Right lobe of liver (tissue), 6 donors: ENCODE measurements at regions not wholly inside any gene's neighbourhood (a gene's known extent, or its start where the extent isn't known, plus 50 kb on each side); places are given as distances from the start of the nearest gene placed in this dataset.
A peak's percentile ranks its signal among the peaks of the same experiment; 100 is the strongest.
"Not testable (repeated sequence)": the region's sequence is repeated elsewhere in the genome, so short reads cannot be mapped to it uniquely, and the experiment has no call there.

Experiments
- ATAC-seq, 4 donors: fragments of 200-7000 bp; cut with Tn5 transposase; one replicate each; pipeline ENCODE4 v1.9.1; 2020; ENCODE audit warnings: mild to moderate bottlenecking in 4 of 4, moderate library complexity in 4 of 4
- DNase-seq, 3 donors: peaks; one replicate each; pipeline ENCODE4 v3.0.0-alpha.2; 2020
- H3K27ac ChIP-seq, 3 donors: fragments of 200-600 bp; one replicate each; pipeline ENCODE4 v1.8.0; 2022
- H3K27me3 ChIP-seq, 2 donors: fragments of 200-600 bp; one replicate each; pipeline ENCODE4 v1.8.0; 2022
- H3K36me3 ChIP-seq, 4 donors: fragments of 200-600 bp; sonication (generic) in 1 of 4; one replicate each; pipeline versions ENCODE4 v1.5.1 to v1.8.0; 2017 to 2022; ENCODE audit warnings: control low read depth in 1 of 4
- H3K4me1 ChIP-seq, 4 donors: fragments of 200-600 bp; sonication (generic) in 1 of 4; one replicate each; pipeline versions ENCODE4 v1.5.1 to v1.8.0; 2017 to 2022; ENCODE audit warnings: control low read depth in 1 of 4
- H3K4me3 ChIP-seq, 3 donors: fragments of 200-600 bp; one replicate each; pipeline ENCODE4 v1.8.0; 2022
- H3K9me3 ChIP-seq, 4 donors: fragments of 200-600 bp; sonication (generic) in 1 of 4; one replicate each; pipeline versions ENCODE4 v1.5.1 to v1.8.0; 2017 to 2022; ENCODE audit warnings: control low read depth in 1 of 4
- POLR2A ChIP-seq: fragments of 450-650 bp; IDR thresholded peaks from one replicate; pipeline ENCODE4 v1.6.1; 2017; ENCODE audit warnings: antibody characterized with exemption, mild to moderate bottlenecking
- WGBS: methylation state at CpG from one replicate; pipeline ENCODE4 v1.1.6; 2018; ENCODE audit warnings: low coverage, low lambda C conversion rate; ENCODE audit not compliant: insufficient coverage; ENCODE audit errors: missing lambda C conversion rate; 5-methylcytosine and 5-hydroxymethylcytosine counted together
- intact Hi-C, 2 donors: fragments of 100-400 bp; cut with DNase I; formaldehyde crosslinking; loops; one replicate each; pipeline versions ENCODE4 v1.11.2 to v1.14.1; 2022
- TF ChIP-seq, protein P1 (sequence below), 4 donors: fragments of 200-600 bp in 3 of 4; fragments of 450-650 bp in 1 of 4; IDR thresholded peaks; one replicate each; pipeline versions ENCODE4 v1.5.1 to v1.8.0; 2016 to 2022; ENCODE audit warnings: antibody characterized with exemption in 4 of 4, mild to moderate bottlenecking in 2 of 4
- donor health status: DM: no; HTN: yes; CAD: no.
- donor health status: DM: no; HTN: no; CAD: no.
- donor health status: DM: no; HTN: no; CAD: no.
- donor health status: DM: no; HTN: yes; CAD: no.
- donor health status: DM: no; HTN: yes; CAD: no.

DNA sequence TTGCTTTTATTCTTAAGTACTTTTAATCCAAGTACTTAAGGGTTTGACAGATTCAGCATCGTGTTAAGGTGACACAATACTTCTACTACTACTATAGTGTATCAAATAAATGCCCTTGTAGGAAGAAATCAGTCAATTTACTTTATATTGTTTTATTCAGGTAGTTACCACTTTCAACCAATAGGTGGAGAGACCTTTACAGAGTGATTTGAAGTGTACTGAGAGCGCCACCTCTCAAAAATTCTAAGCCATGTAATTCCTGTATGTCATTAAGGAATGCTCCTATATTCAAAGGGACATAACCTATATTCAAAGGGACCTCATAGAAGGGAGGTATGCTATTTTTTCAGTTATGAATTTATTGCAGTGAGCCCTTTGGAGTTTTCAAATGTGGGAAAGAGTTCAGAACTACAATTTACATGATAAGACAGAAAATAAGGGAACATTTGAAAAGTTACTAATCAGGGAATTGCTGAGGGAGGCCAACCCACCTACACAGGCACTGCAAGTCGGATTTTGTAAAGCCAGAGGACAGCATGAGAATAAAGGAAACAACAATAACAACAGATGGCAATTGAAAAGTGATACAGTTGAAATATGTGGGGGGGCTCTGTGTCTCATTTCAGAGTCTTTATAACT lies 955.6 kb downstream of the TBC1D32 start:
- no peak for DNase-seq
- Histone ChIP-seq H3K27me3 (no peaks in the 10 kb centered on the region), H3K4me1 (no peaks in the 10 kb centered on the region), H3K36me3 (no peaks in the 10 kb centered on the region), H3K27ac (no peak overlapping the region), H3K4me3 (no peak overlapping the region), H3K9me3 (no peaks in the 10 kb centered on the region)
- intact Hi-C loops = no loop called here
- ATAC-seq = peak; percentile 80 to 87 (median 82)
- TF ChIP-seq POLR2A = no peak
- TF ChIP-seq, protein P1, sequence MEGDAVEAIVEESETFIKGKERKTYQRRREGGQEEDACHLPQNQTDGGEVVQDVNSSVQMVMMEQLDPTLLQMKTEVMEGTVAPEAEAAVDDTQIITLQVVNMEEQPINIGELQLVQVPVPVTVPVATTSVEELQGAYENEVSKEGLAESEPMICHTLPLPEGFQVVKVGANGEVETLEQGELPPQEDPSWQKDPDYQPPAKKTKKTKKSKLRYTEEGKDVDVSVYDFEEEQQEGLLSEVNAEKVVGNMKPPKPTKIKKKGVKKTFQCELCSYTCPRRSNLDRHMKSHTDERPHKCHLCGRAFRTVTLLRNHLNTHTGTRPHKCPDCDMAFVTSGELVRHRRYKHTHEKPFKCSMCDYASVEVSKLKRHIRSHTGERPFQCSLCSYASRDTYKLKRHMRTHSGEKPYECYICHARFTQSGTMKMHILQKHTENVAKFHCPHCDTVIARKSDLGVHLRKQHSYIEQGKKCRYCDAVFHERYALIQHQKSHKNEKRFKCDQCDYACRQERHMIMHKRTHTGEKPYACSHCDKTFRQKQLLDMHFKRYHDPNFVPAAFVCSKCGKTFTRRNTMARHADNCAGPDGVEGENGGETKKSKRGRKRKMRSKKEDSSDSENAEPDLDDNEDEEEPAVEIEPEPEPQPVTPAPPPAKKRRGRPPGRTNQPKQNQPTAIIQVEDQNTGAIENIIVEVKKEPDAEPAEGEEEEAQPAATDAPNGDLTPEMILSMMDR (IDR thresholded peaks at IDR 0.05) = peak; percentile 49 to 61 (median 54)
- 18% methylated on average over 3 of the region's 3 CpGs for WGBS

DNA sequence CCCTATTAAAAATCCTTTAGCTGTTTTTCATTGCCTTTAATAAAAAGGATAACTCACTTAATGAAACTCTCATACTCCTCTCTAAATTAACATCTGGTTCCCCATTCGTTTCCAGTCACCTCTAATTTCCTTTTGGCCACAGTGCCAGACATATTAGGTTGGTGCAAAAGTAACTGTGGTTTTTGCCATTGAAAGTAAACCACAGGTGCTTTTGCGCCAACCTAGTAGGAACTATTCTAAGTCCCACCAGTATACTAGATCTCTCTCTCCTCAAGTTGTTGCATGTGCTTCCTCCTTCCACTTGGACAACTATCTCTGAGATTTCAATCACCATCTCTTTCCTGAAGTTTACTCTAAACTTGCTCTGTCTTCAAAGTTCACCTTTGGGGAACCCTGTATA lies 961.1 kb downstream of the TBC1D32 start:
- Histone ChIP-seq H3K4me3 (no peak overlapping the region), H3K4me1 (no peaks in the 10 kb centered on the region), H3K9me3 (no peaks in the 10 kb centered on the region), H3K36me3 (no peaks in the 10 kb centered on the region), H3K27ac (no peak overlapping the region), H3K27me3 (no peaks in the 10 kb centered on the region)
- DNase-seq (no peak), ATAC-seq (no peak)
- TF ChIP-seq POLR2A = no peak
- 48% methylated on average over 2 of the region's 2 CpGs for WGBS
- intact Hi-C loops = no loop called here

DNA sequence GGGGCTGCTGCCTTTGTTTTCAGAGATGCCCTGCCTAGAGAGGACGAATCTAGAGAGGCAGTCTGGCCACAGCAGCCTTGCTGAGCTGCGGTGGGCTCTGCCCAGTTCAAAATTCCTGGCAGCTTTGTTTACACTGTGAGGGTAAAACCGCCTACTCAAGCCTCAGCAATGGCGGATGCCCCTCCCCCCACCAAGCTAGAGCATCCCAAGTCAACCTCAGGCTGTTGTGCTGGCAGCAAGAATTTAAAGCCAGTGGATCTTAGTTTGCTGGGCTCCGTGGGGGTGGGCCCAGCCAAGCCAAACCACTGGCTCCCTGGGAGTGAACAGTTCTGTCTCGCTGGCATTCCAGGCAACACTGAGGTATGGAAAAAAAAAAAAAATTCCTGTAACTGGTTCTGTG lies 970.9 kb downstream of the TBC1D32 start:
- no peak for TF ChIP-seq POLR2A
- TF ChIP-seq, protein P1 (IDR thresholded peaks at IDR 0.05) = no peak
- H3K9me3 ChIP-seq = no peaks in the 10 kb centered on the region
- H3K36me3 ChIP-seq = no peaks in the 10 kb centered on the region
- intact Hi-C loops = no loop called here
- H3K27me3 ChIP-seq = no peaks in the 10 kb centered on the region
- ATAC-seq = no peak
- no peak overlapping the region for H3K27ac ChIP-seq
- no peaks in the 10 kb centered on the region for H3K4me1 ChIP-seq
- no peak overlapping the region for H3K4me3 ChIP-seq
- WGBS = 54% methylated on average over 2 of the region's 6 CpGs
- DNase-seq = no peak

DNA sequence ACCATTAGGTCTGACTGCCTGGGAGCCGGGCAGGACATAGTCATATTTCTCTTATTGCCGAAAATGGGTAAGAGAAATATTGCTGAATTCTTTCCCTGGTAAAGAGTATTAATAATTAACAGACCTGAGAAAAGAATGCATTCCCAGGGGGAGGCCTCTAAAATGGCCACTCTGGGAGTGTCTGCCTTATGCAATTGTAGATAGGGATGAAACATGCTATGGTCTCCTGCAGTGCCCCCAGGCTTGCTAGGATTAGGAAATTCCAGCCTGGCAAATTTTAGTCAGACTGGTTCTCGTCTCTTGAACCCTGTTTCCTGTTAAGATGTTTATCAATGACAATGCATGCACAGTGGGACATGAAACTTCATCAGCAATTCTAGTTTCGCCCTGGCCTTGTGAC lies 975.7 kb downstream of the TBC1D32 start:
- intact Hi-C loops, DNase-seq: not testable (repeated sequence)
- 70% methylated on average over 4 of the region's 4 CpGs for WGBS

DNA sequence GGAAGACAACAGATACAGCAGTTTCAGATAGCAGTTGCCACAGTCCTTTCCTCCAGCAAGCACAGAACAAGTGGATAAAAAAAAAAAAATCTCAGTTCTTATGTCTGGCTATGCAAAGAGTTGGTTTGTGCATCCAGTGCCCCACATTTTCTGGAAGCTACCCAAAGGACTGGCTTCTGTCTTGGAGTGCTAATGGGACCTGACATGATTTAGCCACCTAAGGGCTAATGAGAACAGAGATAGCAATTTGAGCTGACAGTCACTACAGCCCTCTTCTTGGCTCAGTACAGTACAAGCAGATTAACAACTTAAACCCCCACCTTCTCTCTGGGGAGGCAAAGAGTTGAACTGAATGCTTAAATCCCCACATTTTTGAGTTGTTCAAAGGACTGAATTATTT lies 976.8 kb downstream of the TBC1D32 start:
- Histone ChIP-seq H3K27me3 (no peaks in the 10 kb centered on the region), H3K36me3 (no peaks in the 10 kb centered on the region), H3K4me3 (no peak overlapping the region), H3K9me3 (no peaks in the 10 kb centered on the region), H3K4me1 (no peaks in the 10 kb centered on the region), H3K27ac (no peak overlapping the region)
- intact Hi-C loops = no loop called here
- ATAC-seq = no peak
- no peak for DNase-seq
- no peak for TF ChIP-seq POLR2A
- TF ChIP-seq, protein P1 (IDR thresholded peaks at IDR 0.05) = no peak

More for the DNA sequence above, 975.7 kb downstream of the TBC1D32 start:
- not testable (repeated sequence) for H3K36me3 ChIP-seq, H3K4me1 ChIP-seq, H3K4me3 ChIP-seq, ATAC-seq, H3K27ac ChIP-seq, H3K27me3 ChIP-seq, H3K9me3 ChIP-seq

DNA sequence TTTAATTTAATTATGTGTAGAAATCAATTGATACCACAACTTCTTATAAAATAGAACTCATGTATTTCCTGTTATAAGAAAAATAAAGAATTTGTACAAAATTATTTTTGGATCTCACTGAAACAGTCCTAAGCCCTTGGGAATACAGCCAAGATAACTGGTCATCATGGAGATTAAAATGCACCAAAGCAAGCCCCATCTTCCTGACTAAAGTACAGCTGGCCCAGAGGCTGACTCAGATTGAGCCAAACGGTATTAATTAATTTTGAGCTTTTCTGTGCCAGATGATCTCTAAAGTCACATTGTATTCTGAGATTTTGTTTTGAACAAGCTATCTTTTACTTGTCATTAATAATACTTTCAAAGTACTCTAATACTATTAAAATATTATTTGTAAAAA lies 978.5 kb downstream of the TBC1D32 start:
- ATAC-seq = no peak
- no peak for DNase-seq
- no peaks in the 10 kb centered on the region for H3K27me3 ChIP-seq
- no peaks in the 10 kb centered on the region for H3K9me3 ChIP-seq
- 37% methylated on average over 1 of the region's 1 CpG for WGBS
- TF ChIP-seq POLR2A = no peak
- TF ChIP-seq, protein P1 (IDR thresholded peaks at IDR 0.05) = no peak
- H3K27ac ChIP-seq = no peak overlapping the region
- H3K36me3 ChIP-seq = no peaks in the 10 kb centered on the region
- no peaks in the 10 kb centered on the region for H3K4me1 ChIP-seq
- no peak overlapping the region for H3K4me3 ChIP-seq
- intact Hi-C loops = no loop called here
